Femur (tissue), 1 donor: ENCODE measurements at regions not wholly inside any gene's neighbourhood (a gene's known extent, or its start where the extent isn't known, plus 50 kb on each side); places are given as distances from the start of the nearest gene placed in this dataset.

ENCODE experiments used
- DNase-seq: peaks from one replicate; pipeline ENCODE4 v3.0.0-alpha.2; 2017

- DNase-seq = no peak
These were observed 87.1 kb upstream of the RGMA start for GRCh38 chr15:93176065-93176464.

- DNase-seq = no peak
These were observed 85.8 kb upstream of the RGMA start for GRCh38 chr15:93174836-93175235.

GRCh38 chr15:93173369-93173768 lies 84.4 kb upstream of the RGMA start:
- no peak for DNase-seq

GRCh38 chr15:93171476-93171875 lies 82.5 kb upstream of the RGMA start:
- no peak for DNase-seq

GRCh38 chr15:93170329-93170728 lies 81.3 kb upstream of the RGMA start:
- DNase-seq = no peak

- no peak for DNase-seq
These were observed 79.9 kb upstream of the RGMA start for GRCh38 chr15:93168910-93169309.

GRCh38 chr15:93167291-93167690 lies 78.3 kb upstream of the RGMA start:
- no peak for DNase-seq

- DNase-seq = no peak
These were observed 77.7 kb upstream of the RGMA start for GRCh38 chr15:93166675-93167074.

- no peak for DNase-seq
These were observed 76.9 kb upstream of the RGMA start for GRCh38 chr15:93165734-93166470.

- DNase-seq = no peak
These were observed 75.4 kb upstream of the RGMA start for GRCh38 chr15:93164409-93164808.

GRCh38 chr15:93162560-93162959 lies 73.5 kb upstream of the RGMA start:
- no peak for DNase-seq

- DNase-seq = no peak
These were observed 70.9 kb upstream of the RGMA start for GRCh38 chr15:93159930-93160329.

- peak; percentile 59 for DNase-seq
These were observed 69.3 kb upstream of the RGMA start for GRCh38 chr15:93158097-93158900.

- DNase-seq = no peak
These were observed 65.7 kb upstream of the RGMA start for GRCh38 chr15:93154666-93155065.

GRCh38 chr15:93152951-93153350 lies 63.9 kb upstream of the RGMA start:
- peak; percentile 76 for DNase-seq

- DNase-seq = no peak
These were observed 63.3 kb upstream of the RGMA start for GRCh38 chr15:93152360-93152759.

GRCh38 chr15:93150910-93151881 lies 62.2 kb upstream of the RGMA start:
- no peak for DNase-seq

GRCh38 chr15:93146601-93147000 lies 57.6 kb upstream of the RGMA start:
- DNase-seq = no peak

GRCh38 chr15:93146196-93146595 lies 57.2 kb upstream of the RGMA start:
- DNase-seq = no peak

GRCh38 chr15:93144463-93145236 lies 55.6 kb upstream of the RGMA start:
- no peak for DNase-seq

- DNase-seq = no peak
These were observed 54.2 kb upstream of the RGMA start for GRCh38 chr15:93143186-93143585.

GRCh38 chr15:93141371-93141794 lies 52.4 kb upstream of the RGMA start:
- no peak for DNase-seq
